Hepatocyte (in vitro differentiated cells): ENCODE measurements at regions not wholly inside any gene's neighbourhood (a gene's known extent, or its start where the extent isn't known, plus 50 kb on each side); places are given as distances from the start of the nearest gene placed in this dataset.

Source experiments
- DNase-seq: peaks from one replicate; pipeline ENCODE4 v3.0.0-alpha.2; 2016; ENCODE audit warnings: low spot score
- H2AFZ ChIP-seq: fragments of 200-600 bp; sonication (generic); 2 replicates; pipeline ENCODE4 v1.6.0; 2016; ENCODE audit warnings: antibody characterized with exemption, mild to moderate bottlenecking
- H3K27ac ChIP-seq: fragments of 200-600 bp; sonication (generic); 2 replicates; pipeline ENCODE4 v1.5.1; 2016; ENCODE audit warnings: mild to moderate bottlenecking
- H3K27me3 ChIP-seq: fragments of 200-600 bp; sonication (generic); 2 replicates; pipeline ENCODE4 v1.6.1; 2016
- H3K36me3 ChIP-seq: fragments of 200-600 bp; sonication (generic); replicated peaks from 2 replicates; pipeline ENCODE4 v1.5.1; 2016; ENCODE audit warnings: low read depth; ENCODE audit not compliant: insufficient read depth
- H3K4me1 ChIP-seq: fragments of 200-600 bp; sonication (generic); 2 replicates; pipeline ENCODE4 v1.5.1; 2016; ENCODE audit warnings: mild to moderate bottlenecking, moderate library complexity; ENCODE audit not compliant: insufficient read depth
- H3K4me2 ChIP-seq: fragments of 200-600 bp; sonication (generic); 2 replicates; pipeline ENCODE4 v1.6.0; 2016
- H3K4me3 ChIP-seq: fragments of 200-600 bp; sonication (generic); 2 replicates; pipeline ENCODE4 v1.5.1; 2016; ENCODE audit warnings: mild to moderate bottlenecking
- H3K79me2 ChIP-seq: fragments of 200-600 bp; sonication (generic); 2 replicates; pipeline ENCODE4 v1.6.0; 2017; ENCODE audit warnings: mild to moderate bottlenecking
- H3K9me2 ChIP-seq: fragments of 200-600 bp; sonication (generic); replicated peaks from 2 replicates; pipeline ENCODE4 v1.6.0; 2017; ENCODE audit warnings: mild to moderate bottlenecking; ENCODE audit not compliant: insufficient read depth
- H3K9me3 ChIP-seq: fragments of 200-600 bp; sonication (generic); 2 replicates; pipeline ENCODE4 v1.5.1; 2016; ENCODE audit warnings: low read depth, mild to moderate bottlenecking
- H4K20me1 ChIP-seq: fragments of 200-600 bp; sonication (generic); 2 replicates; pipeline ENCODE4 v1.6.0; 2016; ENCODE audit warnings: mild to moderate bottlenecking; ENCODE audit not compliant: insufficient read depth, poor library complexity, severe bottlenecking
- EZH2 ChIP-seq: fragments of 200-600 bp; sonication (generic); IDR thresholded peaks from 2 replicates; pipeline ENCODE4 v1.6.1; 2016; ENCODE audit warnings: antibody characterized with exemption, mild to moderate bottlenecking, borderline replicate concordance
- EZH2phosphoT487 ChIP-seq: fragments of 200-600 bp; sonication (generic); IDR thresholded peaks from one replicate; pipeline ENCODE4 v1.6.1; 2018; ENCODE audit warnings: antibody characterized with exemption, mild to moderate bottlenecking, low read depth, moderate library complexity; ENCODE audit not compliant: unreplicated experiment, severe bottlenecking
- WGBS: methylation state at CpG from one replicate; pipeline ENCODE4 v1.1.6; 2016; ENCODE audit warnings: low lambda C conversion rate; ENCODE audit errors: missing lambda C conversion rate; 5-methylcytosine and 5-hydroxymethylcytosine counted together
- TF ChIP-seq, protein P1 (sequence below): fragments of 200-600 bp; sonication (generic); IDR thresholded peaks from 2 replicates; pipeline ENCODE4 v1.5.1; 2016; ENCODE audit warnings: antibody characterized with exemption, mild to moderate bottlenecking; ENCODE audit not compliant: poor library complexity

DNA sequence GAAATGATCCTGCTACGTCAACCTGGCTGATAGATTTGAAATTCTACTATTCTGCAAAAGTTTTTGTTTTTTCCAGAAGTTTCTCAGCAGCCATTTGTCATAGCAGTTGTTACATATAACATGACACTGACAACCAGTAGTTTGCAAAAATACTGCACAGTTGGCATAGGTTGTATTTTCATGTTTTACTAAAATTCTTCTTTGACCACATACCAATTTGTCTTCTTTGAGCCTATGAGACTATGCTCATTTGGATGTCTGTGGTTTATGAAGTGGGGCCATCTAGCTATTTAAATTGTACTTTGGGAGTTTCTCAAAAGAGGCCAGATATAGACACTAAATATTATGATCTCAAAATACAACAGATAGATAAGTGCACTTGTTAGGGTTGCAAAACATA, 104.9 kb upstream of the PREP start:
- no peak for TF ChIP-seq EZH2
- TF ChIP-seq, protein P1, sequence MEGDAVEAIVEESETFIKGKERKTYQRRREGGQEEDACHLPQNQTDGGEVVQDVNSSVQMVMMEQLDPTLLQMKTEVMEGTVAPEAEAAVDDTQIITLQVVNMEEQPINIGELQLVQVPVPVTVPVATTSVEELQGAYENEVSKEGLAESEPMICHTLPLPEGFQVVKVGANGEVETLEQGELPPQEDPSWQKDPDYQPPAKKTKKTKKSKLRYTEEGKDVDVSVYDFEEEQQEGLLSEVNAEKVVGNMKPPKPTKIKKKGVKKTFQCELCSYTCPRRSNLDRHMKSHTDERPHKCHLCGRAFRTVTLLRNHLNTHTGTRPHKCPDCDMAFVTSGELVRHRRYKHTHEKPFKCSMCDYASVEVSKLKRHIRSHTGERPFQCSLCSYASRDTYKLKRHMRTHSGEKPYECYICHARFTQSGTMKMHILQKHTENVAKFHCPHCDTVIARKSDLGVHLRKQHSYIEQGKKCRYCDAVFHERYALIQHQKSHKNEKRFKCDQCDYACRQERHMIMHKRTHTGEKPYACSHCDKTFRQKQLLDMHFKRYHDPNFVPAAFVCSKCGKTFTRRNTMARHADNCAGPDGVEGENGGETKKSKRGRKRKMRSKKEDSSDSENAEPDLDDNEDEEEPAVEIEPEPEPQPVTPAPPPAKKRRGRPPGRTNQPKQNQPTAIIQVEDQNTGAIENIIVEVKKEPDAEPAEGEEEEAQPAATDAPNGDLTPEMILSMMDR: no peak
- TF ChIP-seq EZH2phosphoT487: no peak
- no peak overlapping the region for H3K27ac ChIP-seq
- no peak overlapping the region for H3K4me2 ChIP-seq
- DNase-seq: no peak
- H3K4me3 ChIP-seq: no peak overlapping the region
- H3K79me2 ChIP-seq: no peaks in the 10 kb centered on the region
- no peaks in the 10 kb centered on the region for H3K4me1 ChIP-seq
- H3K36me3 ChIP-seq: no peaks in the 10 kb centered on the region
- no peaks in the 10 kb centered on the region for H3K9me2 ChIP-seq
- H4K20me1 ChIP-seq: no peaks in the 10 kb centered on the region
- no peaks in the 10 kb centered on the region for H3K9me3 ChIP-seq
- H3K27me3 ChIP-seq: no peaks in the 10 kb centered on the region
- H2AFZ ChIP-seq: no peak overlapping the region
- 100% methylated on average over 1 of the region's 1 CpG for WGBS

DNA sequence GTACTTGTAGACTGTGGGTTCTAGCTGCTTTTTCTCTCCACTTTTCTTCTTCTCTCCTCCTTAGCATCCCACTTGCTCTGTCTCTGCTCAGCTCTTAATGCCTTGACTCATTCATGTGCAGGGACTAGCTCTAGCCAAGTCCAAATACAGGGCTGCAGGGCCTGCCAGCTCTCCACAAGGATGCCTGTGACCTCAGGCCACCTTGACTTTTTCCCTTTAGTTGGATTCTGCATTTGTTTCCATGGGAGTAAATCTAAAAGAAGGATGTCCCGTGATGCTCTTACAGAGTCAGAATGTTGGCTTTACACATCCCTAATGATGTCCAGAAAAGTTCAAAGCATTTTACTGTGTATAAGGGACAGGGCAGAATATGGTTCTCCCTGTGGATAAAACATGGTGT, 101.8 kb upstream of the PREP start:
- no peak for DNase-seq
- H3K4me1 ChIP-seq: no peaks in the 10 kb centered on the region
- no peaks in the 10 kb centered on the region for H3K79me2 ChIP-seq
- no peak overlapping the region for H3K27ac ChIP-seq
- TF ChIP-seq EZH2: no peak
- no peak overlapping the region for H3K4me2 ChIP-seq
- no peaks in the 10 kb centered on the region for H3K9me3 ChIP-seq
- no peaks in the 10 kb centered on the region for H3K36me3 ChIP-seq
- WGBS: 68% methylated on average over 1 of the region's 1 CpG
- H2AFZ ChIP-seq: no peak overlapping the region
- H3K9me2 ChIP-seq: no peaks in the 10 kb centered on the region
- no peaks in the 10 kb centered on the region for H3K27me3 ChIP-seq
- no peak overlapping the region for H3K4me3 ChIP-seq
- no peaks in the 10 kb centered on the region for H4K20me1 ChIP-seq

DNA sequence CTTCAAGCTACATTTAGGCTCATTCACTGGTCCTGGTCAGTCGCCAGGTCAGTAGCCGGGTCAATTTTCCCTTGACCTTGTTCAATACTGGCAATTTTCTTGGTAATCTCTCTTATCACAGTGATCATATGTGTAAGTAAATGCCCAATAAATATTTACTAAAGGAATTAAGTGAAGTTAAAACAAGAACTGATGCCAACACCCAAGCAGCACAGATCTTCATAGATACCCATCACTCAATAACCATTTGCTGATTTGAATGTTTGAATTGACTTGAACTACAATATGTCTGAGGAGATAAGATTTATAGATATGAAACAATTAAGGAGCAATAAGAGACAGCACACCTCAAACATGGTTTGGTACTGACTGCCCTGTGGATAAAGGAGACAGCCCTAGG, 100.8 kb upstream of the PREP start:
- 90% methylated on average over 2 of the region's 2 CpGs for WGBS
- H3K9me2 ChIP-seq: no peaks in the 10 kb centered on the region
- no peaks in the 10 kb centered on the region for H3K79me2 ChIP-seq
- H3K27ac ChIP-seq: no peak overlapping the region
- no peaks in the 10 kb centered on the region for H3K36me3 ChIP-seq
- H3K27me3 ChIP-seq: no peaks in the 10 kb centered on the region
- H3K4me3 ChIP-seq: no peak overlapping the region
- TF ChIP-seq, protein P1: no peak
- no peak for TF ChIP-seq EZH2phosphoT487
- no peak for TF ChIP-seq EZH2
- no peak overlapping the region for H2AFZ ChIP-seq
- no peak overlapping the region for H3K4me2 ChIP-seq
- no peaks in the 10 kb centered on the region for H3K4me1 ChIP-seq
- no peaks in the 10 kb centered on the region for H4K20me1 ChIP-seq
- no peaks in the 10 kb centered on the region for H3K9me3 ChIP-seq
- no peak for DNase-seq

DNA sequence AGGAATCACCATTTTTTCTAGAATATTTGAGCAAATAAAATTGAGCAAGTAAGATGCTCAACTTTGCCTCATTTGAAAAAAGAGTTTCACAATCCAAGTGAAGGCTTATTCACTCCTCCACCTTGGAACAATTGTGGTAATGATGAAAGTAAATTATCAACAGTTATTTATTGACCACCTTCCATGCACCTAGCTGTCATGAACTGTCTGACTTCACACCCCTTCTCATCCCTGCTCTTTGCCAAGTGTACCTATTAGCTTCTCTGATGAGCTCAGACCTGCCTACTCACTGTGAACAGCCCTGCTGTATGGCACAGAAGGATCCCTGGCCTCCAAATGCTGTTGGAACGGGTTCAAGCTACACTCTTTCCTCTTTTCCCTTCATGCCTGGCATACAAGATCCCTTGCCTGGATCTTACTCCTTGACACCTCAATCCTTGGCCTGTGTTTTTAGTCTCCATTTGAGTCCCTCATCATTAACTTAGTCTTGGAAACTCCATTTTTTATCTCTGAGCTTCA, 99.0 kb upstream of the PREP start:
- Histone ChIP-seq H3K9me2 (no peaks in the 10 kb centered on the region), H3K27me3 (no peaks in the 10 kb centered on the region), H3K36me3 (no peaks in the 10 kb centered on the region), H3K27ac (peak overlapping the region; percentile 28), H4K20me1 (no peaks in the 10 kb centered on the region), H3K9me3 (no peaks in the 10 kb centered on the region), H2AFZ (no peak overlapping the region), H3K79me2 (no peaks in the 10 kb centered on the region), H3K4me1 (no peaks in the 10 kb centered on the region), H3K4me3 (no peak overlapping the region), H3K4me2 (no peak overlapping the region)
- WGBS: 87% methylated on average over 1 of the region's 1 CpG
- TF ChIP-seq, protein P1: no peak
- TF ChIP-seq EZH2phosphoT487 (no peak), EZH2 (no peak)
- DNase-seq: no peak
